Right forelimb (tissue), 1 donor: ENCODE measurements at regions not wholly inside any gene's neighbourhood (a gene's known extent, or its start where the extent isn't known, plus 50 kb on each side); places are given as distances from the start of the nearest gene placed in this dataset.
"Not testable (repeated sequence)": the region's sequence is repeated elsewhere in the genome, so short reads cannot be mapped to it uniquely, and the experiment has no call there.

Experiments
- DNase-seq: peaks from one replicate; pipeline ENCODE4 v3.0.0-alpha.2; 2018

DNA sequence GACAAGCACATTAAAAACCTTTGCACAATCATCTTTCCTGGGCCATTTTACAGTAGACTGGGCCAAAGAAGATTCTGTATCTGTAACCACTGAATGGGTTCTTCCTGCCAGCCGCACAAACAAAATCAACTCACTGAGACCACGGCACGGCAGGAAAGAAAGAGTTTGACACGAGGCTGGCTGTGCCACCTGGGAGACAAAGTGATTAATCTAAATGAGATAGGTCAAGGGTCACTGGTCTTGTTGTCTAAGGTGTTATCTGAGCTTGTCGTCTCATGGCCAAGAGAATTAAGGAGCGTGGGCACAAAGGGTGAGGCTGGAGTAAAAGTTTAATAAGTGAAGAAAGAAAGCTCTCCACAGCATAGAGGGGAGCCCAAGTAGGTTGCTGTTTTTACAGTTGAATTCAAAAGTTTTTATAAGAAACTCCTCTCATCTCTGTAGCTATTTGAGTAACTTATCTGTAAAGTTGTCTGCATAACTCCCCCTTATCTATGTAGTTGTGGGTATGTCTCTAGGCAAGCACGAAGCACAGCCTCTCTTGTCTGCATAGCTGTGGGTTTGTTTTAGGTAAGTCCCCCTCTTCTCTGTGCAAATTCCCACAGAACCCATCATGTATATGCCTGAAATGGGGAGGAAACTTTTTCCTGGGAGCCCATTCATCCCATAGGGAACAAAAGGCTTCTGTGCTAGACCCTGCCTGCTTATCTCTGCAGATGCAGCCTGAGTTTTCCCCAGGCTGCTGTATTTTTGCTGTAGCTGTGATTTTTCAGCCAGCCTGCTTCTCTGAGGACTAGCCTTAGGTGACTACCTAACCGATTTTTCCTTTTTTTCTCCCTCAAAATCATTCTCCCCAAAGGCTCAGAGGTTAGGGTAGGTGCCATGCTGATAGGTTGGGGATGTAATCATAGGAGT is 1314.6 kb upstream of the TMEM132C start:
- no peak for DNase-seq

DNA sequence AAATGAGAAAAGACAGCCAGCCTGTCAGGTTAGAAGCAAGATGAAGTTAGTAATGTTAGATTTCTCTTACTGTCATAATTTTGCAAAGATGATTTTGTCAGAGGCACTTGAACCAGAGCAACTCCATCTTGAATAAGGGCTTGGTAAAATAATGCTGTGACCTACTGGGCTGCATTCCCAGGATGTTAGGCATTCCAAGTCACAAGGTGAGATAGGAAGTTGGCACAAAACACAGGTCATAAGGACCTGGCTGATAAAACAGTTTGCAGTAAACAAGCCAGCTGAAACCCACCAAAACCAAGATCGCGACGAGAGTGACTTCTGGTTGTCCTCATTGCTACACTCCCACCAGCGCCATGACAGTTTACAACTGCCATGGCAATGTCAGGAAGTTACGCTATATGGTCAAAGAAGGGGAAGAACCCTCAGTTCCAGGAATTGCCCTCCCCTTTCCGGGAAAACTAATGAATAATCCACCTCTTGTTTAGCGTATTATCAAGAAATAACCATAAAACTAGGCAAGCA is 1313.5 kb upstream of the TMEM132C start:
- no peak for DNase-seq

DNA sequence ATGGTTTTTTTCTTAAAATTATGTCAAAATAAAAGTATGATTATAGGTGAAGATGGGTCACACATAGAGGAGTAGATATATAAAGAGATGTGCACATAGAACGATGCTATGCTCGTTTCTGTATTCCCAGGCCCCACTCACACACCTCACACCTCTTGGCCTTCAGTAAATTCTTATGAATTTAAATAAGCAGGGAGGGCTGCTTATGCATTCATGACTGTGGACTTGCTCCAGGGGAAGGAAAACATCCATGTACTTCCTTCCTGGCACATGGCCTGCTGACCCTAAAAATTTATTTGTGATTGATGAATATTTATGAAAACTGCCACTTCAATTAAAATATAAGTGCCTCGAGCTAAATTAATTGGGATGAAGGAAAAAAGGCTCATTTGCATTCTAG is 1306.7 kb upstream of the TMEM132C start:
- DNase-seq: no peak

DNA sequence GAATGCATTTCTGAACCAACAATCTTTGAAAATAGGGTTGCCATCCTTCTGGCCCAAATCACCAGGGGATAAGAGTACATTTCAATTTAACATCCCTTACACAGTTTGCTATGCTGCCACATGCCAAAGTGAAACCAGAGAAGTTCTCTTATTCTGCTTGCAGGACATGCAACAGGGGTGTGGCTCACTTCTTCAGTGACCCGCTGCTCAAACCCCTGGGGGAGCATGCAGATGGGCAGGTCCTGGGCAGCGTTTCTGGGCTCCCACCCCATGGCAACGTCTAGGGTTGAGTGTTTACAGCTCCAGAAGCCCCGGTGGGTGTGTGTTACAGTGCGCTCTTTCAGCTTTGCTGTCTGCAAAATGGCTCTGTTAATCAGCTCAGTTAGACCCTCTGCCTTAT is 1306.3 kb upstream of the TMEM132C start:
- no peak for DNase-seq

DNA sequence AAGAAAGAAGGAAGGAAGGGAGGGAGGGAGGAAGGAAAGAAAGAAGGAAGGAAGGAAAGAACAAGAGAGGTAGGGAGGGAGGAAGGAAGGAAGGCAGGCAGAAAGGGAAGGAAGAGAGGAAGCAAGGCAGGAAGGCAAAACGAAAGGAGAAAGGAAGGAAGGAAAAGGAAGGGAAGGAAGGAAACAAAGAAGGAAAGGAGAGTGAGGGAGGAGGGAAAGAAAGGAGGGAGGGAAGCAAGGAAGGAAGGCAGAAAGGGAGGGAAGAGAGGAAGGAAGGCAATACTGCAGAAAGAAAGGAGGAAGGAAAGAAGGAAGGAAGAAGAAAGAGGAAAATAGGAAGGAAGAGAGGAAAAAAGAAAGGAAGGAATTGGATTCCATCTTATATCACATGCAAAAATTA is 1303.1 kb upstream of the TMEM132C start:
- DNase-seq: no peak

DNA sequence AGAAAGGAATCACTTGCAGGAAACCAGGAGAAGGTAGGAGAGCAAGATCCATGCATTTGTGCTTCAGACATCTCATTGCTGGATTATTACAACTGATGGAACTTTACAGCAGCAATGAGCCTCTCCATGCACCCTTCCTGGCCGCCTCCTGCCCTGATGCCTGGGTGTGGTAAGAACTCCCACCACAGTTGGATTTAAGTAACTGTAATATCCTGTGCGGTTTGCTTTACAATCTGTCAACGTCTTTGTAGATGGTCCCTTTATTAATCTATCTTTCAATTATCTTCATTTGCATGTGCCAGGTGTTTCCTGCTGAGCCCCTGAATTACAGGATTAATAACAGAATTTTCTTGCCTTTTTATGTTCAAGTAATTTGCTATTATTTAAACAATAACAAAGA is 1300.5 kb upstream of the TMEM132C start:
- no peak for DNase-seq

DNA sequence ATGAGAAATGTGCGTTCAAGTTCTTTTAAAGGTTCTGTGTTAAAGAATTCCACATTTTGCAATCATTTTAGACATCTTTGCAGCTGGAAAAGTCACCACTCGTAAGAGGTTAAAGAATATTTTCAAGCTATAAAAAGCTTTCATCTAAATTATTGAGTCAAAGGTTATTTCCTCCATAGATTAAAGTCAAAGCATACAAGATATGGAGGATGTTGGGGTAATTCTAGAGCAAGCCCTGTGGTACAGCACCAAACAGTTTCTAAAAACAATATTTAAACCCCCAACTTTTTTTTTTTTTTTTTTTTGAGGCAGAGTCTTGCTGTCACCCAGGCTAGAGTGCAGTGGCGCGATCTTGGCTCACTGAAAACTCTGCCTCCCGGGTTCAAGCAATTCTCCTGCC is 1299.8 kb upstream of the TMEM132C start:
- DNase-seq: no peak

DNA sequence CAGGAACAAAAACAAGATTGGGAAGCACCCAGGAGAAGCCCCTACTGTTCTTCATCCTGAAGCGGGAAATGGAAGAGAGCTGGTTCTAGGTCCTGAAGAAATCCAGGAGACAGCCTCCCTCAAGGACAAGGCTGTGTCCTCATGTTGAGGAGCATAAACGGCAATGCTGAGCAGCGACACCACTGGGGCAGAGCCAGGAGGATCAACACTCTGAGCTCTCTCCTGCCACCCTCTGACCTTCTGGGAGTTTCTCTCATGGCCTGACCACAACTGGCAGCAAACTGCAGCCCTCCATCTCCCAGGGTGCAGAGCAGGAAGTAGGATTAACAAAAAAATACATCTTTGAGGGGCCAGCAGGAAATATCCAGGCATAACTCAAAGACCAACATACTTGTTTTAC is 1292.2 kb upstream of the TMEM132C start:
- DNase-seq: no peak

DNA sequence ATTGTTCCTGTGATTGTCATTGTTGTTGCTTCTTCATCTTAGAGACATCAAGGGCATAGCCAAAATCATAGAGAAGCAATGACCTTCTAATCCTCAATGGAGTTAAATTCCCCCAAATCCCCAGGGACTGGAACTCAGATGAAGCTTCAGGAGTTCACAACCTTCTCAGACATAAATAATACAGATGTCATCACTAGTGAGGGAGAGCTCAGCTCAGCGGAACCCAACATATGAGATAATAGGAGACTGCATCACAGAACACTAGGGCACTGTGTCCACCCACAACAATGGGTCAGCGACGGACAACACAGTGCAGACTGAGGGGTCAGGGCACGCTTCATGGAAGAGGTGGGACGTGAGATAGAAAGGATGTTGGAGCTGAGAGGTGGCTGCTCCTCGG is 1290.4 kb upstream of the TMEM132C start:
- DNase-seq: no peak

DNA sequence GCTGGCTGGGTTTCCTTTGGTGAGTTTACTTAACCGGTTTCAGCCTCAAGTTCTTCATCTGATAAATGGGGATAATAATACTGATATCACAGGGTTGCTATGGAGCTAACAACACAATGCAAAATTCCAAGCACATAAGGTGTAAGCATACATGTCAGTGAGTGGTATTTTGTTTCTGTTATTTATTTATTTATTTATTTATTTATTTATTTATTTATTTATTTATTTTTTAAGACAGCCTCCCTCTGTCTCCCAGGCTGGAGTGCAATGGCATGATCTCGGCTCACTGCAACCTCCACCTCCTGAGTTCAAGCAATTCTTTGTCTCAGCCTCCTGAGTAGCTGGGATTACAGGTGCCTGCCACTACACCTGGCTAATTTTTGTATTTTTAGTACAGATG is 1287.4 kb upstream of the TMEM132C start:
- DNase-seq: not testable (repeated sequence)

DNA sequence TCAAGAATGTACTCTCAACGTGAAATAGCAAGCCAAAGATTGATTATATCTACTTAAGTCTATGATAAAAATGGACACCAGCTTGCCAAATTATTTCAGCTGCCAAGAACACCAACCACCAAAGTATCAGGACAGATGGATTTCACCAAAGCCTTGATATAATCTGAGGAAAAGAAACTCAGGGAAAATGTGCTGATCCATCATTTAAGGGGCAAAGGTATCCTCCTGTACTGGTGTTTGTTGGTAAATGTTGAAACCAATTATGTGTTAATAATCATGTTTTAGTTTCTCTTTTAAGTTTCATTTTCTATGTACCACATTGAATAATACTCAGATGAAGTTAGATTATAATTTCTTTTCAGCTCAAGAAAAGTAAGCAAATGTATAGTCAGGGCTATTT is 1284.3 kb upstream of the TMEM132C start:
- DNase-seq: no peak

DNA sequence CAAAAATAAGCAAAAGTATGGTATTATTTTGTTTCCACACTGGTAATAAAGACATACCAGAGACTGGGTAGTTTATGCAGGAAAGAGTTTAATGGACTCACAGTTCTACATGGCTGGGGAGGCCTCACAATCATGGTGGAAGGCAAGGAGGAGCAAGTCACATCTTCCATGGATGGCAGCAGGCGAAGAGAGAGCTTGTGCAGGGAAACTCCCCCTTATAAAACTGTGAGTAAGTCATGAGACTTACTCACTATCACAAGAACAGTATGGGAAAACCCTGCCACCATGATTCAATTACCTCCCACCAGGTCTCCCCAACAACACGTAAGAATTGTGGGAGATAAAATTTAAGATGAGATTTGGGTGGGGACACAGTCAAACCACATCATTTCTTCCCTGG is 1283.2 kb upstream of the TMEM132C start:
- not testable (repeated sequence) for DNase-seq

DNA sequence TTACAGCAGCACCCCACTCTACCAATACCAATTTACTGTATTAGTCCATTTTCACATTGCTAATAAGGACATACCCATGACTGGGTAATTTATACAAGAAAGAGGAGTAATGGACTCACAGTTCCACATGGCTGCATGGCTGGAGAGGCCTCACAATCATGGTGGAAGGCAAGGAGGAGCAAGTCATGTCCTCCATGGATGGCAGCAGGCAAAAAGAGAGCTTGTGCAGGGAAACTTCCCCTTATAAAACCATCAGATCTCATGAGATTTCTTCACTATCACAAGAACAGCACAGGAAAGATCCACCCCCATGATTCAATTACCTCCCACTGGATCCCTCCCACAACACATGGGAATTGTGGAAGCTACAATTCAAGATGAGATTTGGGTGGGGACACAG is 1281.3 kb upstream of the TMEM132C start:
- DNase-seq: not testable (repeated sequence)

DNA sequence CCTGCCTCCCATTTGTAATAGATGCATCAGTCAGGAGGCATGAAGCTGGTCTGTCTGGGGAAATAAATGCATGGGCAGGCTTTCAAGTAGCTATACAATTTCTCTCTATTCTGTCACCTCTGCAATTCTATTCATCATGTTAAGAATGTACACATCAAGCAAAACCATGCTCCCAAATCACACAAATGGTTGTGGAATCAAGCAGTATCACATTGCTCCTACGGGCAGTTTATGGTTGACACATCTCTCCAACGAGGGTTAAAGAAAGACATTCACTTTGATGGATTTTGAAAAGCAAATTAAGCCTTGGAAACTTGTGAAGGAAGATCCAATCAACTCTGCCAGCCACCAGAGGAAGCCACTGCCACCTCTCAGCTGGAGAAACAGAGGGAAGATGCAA is 1277.4 kb upstream of the TMEM132C start:
- DNase-seq: no peak

DNA sequence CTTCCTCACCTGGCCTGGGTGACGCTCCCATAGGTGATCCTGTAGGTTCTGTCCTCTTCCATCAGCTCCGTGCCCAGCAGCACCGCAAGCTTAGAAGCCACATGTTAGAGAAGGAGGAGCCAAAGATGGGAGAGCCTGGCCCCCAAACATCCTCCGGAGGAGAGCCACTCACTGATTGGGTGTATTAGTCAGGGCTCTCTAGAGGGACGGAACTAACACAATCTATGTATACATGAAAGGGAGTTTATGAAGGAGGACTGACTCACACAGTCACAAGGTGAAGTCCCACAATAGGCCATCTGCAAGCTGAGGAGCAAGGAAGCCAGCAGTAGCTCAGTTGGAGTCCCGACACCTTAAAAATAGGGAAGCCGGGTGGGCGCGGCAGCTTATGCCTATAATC is 1273.1 kb upstream of the TMEM132C start:
- no peak for DNase-seq

DNA sequence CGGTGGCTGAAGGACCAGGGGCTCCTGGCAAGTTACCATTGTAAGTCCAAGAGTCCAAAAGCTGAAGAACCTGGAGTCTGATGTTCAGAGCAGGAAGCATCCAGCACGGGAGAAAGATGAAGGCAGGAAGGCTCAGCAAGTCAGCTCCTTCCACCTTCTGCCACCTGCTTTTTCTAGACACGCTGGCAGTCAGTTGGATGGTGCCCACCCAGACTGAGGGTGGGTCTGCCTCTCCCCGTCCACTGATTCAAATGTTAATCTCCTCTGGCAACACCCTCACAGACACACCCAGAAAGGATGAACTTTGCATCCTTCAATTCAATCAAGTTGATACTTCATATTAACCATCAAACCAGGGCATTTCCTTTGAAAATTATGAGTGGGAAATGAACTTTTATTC is 1272.4 kb upstream of the TMEM132C start:
- no peak for DNase-seq

DNA sequence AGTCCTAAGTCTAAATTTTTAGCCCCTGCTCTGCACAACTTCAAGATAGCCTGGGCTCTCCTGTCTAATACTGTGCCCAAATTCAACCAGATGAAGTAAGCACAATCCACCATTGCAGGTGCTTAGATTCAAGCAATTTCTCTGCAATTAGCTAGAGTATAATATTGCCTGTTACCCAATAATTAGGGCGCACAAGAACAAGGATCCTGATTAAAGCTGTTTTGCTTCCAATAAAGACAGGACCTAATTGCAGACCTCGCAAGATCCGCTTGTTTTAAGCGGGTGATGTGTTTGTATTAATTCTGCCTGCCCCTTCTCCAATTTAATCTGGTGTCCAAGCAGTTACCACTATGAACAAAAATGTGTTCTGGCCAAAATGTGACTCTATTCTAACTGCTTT is 1268.9 kb upstream of the TMEM132C start:
- DNase-seq: no peak

DNA sequence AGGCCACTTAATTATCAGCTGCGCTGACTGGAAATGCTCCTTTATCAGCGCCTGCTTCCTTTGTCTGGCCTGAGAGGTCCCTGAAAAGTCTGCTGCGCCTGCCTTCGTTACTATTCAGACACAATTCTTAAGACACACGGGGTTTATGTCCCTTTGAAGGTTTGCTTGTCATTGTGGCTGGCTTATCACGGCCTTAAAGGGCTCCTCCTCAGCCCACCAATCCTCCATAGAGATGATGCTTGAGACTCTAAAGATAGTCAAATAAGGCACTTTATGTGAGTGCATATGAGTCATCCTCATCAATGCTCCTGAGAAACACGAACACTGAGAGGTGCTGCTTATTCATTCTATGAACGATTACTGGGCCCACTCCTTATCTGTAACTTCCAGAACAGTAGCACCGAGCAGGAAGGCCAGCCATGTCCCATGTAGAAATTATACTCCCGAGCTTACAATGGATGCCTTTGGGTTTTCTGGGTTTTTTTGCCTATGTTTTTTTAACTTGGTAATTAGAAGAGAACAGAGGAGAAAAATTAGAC is 1268.2 kb upstream of the TMEM132C start:
- DNase-seq: no peak

DNA sequence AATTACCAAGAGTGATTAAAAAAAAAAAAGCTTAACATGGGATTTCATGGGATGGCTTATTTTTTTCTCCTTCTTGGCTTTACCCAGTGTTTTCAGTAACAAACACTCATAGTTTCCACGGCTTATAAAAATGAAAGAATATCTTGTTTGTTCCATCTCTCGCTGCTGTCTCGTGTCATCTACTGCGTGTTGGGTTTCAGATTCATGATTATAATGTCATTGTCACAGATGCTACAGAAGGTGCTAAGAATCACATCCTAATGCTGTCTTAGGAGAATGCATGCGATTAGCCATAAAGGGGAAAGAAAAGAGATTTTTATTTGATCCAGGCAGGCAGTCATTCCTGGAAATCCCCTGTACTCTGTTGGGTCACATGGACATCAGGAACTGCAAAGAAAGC is 1267.6 kb upstream of the TMEM132C start:
- no peak for DNase-seq

DNA sequence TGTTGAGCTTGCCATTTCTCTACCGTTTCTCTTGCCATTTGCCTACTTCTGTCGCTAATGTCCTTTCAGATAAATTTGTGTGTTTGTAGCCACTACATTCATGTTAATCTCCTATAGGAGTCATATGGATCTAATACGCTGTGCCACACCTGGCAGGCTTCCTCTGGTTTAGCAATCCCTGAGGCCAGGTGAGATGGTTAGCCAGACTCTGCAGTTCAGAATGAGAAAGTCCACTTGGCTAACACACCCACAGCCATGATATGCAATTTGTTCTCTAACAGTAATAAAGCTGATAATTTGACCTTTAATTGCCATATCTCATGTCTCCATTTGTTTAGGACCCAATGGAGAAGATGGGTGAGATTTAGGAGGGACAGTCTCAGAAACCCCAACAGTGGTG is 1261.6 kb upstream of the TMEM132C start:
- no peak for DNase-seq

DNA sequence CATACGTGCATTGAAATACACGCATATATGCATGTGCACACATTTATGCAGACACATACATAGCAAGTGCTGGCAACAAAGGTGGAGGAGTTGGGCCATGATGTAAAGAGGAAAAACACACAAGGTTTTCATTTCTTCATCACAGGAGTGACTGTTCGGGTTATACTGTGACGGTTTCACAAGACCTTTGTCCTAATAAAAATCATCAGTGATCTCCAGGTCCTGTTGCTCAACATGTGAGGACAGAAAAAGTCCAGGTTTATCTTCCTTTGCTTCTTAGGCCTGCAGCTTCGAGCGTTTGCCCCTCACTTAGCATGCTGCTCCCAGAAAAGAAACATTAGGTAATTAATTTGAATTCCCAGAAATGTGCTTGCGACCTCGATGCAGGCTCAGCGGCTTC is 1260.0 kb upstream of the TMEM132C start:
- no peak for DNase-seq

DNA sequence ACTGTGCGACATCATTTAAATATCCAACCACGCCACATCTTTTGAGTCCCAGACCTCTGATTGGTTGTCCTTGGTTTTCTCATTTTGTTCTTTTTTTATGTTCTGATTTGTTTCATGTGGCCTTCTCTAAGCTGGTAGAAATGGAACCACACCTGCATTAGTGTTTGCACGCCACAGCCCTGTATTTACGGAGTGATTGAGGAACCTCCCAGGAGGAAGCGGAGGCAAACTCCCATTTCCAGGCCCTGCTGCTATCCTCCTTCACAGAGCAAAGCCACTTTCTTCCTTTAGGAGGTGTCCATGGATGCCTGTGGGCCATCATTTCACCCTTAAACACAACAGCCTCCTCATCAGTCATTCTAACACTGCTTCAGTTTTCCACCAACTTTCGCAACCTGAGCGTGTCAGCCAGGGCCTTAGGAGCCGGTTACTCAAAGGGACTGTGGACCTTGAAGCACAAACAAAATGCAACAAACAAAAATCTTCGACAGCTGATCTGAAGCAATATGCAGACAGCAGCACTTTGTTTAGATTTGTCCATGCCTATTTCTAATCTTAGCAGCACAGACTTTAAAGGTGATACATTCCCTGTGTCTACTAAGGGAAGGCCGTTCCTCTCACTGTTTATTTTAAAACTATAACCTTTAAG is 1258.1 kb upstream of the TMEM132C start:
- no peak for DNase-seq

DNA sequence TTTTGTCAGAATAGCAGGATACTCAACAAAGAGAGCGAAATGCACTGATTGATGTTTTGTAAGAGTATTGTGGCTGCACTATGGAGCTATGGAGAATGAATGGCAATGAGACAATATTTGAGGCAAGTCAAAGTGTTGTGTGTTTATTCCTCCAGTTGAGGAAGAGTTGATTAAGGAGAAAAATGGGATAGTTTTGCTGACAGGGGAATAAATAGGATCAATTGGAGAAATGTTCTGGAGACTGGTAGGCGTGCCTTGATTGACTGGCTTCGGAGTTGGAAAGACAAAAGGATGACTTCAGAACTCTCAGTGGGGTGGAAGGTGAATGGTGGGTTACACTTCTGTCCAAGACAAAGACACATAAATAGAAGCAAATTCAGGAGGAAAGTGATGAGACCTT is 1254.9 kb upstream of the TMEM132C start:
- no peak for DNase-seq

DNA sequence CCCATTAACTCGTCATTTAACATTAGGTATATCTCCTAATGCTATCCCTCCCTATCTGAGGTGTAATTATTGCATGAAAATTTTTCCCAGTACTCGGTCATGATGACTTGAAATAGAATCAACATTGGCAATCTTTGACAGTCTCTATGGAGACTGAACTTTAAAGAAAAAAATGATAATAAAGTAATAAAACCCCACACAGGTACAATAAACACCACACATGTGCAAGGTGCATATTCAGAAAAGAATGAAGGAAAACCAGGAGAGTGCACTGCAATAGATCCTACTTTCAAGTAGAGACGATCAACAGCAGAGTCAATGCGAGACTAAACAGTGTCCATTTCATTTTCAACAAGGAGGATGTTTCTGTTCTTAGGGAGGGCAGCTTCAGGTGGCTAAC is 1253.8 kb upstream of the TMEM132C start:
- no peak for DNase-seq
